K562 (cell line): ENCODE measurements at regions not wholly inside any gene's neighbourhood (a gene's known extent, or its start where the extent isn't known, plus 50 kb on each side); places are given as distances from the start of the nearest gene placed in this dataset.
A peak's percentile ranks its signal among the peaks of the same experiment; 100 is the strongest.

Source experiments
- ATAC-seq: fragments of 200-7000 bp; cut with Tn5 transposase; 3 replicates; pipeline ENCODE4 v1.9.1; 2020; ENCODE audit warnings: moderate library complexity
- BruUV-seq: library from RNA; stranded (reverse); fragments of 400-500 nt; replicated peaks from 2 replicates; lab custom pipeline; 2021; lab: Mats Ljungman, UMichigan
- CTCF ChIA-PET: fragments of 300-600 bp; formaldehyde crosslinking; extraction: SDS; loops from one replicate; lab custom pipeline; 2021; ENCODE audit warnings: low intra/inter-chr PET ratio; lab: Yijun Ruan, JAX
- POLR2A ChIA-PET: fragments of 300-600, 350-650 bp; sonication (Branson Sonifier 250); formaldehyde crosslinking; extraction: SDS; loops from one replicate; lab custom pipeline; 2021; ENCODE audit warnings: antibody characterized with exemption, inconsistent platforms; lab: Yijun Ruan, JAX
- DNase-seq, 4 experiments: peaks; one replicate each; pipeline versions ENCODE4 v3.0.0 to v3.0.0-alpha.2; 2011 to 2018; ENCODE audit warnings: low spot score in 3 of 4, mixed read lengths in 3 of 4; ENCODE audit errors: extremely low read depth in 1 of 4
- FAIRE-seq: peaks from 2 replicates; lab custom pipeline; 2011; peaks lifted over from hg19 to GRCh38; lab: Jason Lieb, UNC
- H2AFZ ChIP-seq: 2 replicates; pipeline ENCODE4 v1.6.0; 2011; ENCODE audit warnings: low read depth, low read length, control low read depth, inconsistent platforms
- H3K27ac ChIP-seq: fragments of 200-600 bp; 3 replicates; pipeline ENCODE4 v1.8.0; 2011; ENCODE audit warnings: low read depth, mild to moderate bottlenecking, control low read depth, inconsistent platforms, low read length, moderate library complexity, mixed read lengths; ENCODE audit errors: extremely low read depth
- H3K27me3 ChIP-seq, 2 experiments: fragments of 300-600 bp in 1 of 2; 2 replicates in 1 of 2; 3 replicates in 1 of 2; pipeline versions ENCODE4 v1.6.0 to v1.8.0; 2011; ENCODE audit warnings: inconsistent platforms in 2 of 2, low read length in 2 of 2, mild to moderate bottlenecking in 1 of 2, mixed read lengths in 1 of 2, moderate library complexity in 1 of 2; ENCODE audit not compliant: control insufficient read depth in 2 of 2, insufficient read depth in 2 of 2
- H3K36me3 ChIP-seq: fragments of 300-600 bp; 3 replicates; pipeline ENCODE4 v1.8.0; 2011; ENCODE audit warnings: mild to moderate bottlenecking, low read length, inconsistent platforms; ENCODE audit not compliant: control insufficient read depth, insufficient read depth
- H3K4me1 ChIP-seq, 2 experiments: fragments of 200-600 bp in 1 of 2; replicated peaks in 1 of 2; 2 replicates in 1 of 2; 3 replicates in 1 of 2; pipeline versions ENCODE4 v1.5.1 to v1.8.0; 2011; ENCODE audit warnings: inconsistent platforms in 2 of 2, low read length in 2 of 2, mild to moderate bottlenecking in 1 of 2, mixed read lengths in 1 of 2, moderate library complexity in 1 of 2; ENCODE audit not compliant: control insufficient read depth in 2 of 2, insufficient read depth in 2 of 2
- H3K4me2 ChIP-seq: 2 replicates; pipeline ENCODE4 v1.6.1; 2011; ENCODE audit warnings: low read length, control low read depth, inconsistent platforms, mixed read lengths; ENCODE audit not compliant: insufficient read depth
- H3K4me3 ChIP-seq: fragments of 200-600 bp; sonication (generic), shearing (Covaris generic); 2 replicates; pipeline ENCODE4 v1.5.1; 2016; ENCODE audit warnings: control low read depth, inconsistent platforms
- H3K79me2 ChIP-seq: fragments of 200-600 bp; 3 replicates; pipeline ENCODE4 v1.8.0; 2011; ENCODE audit warnings: low read length, inconsistent platforms; ENCODE audit not compliant: control insufficient read depth, insufficient read depth
- H3K9ac ChIP-seq, 2 experiments: 2 replicates each; pipeline versions ENCODE4 v1.6.0 to v1.6.1; 2011; ENCODE audit warnings: low read depth in 2 of 2, low read length in 2 of 2, control low read depth in 1 of 2, inconsistent platforms in 1 of 2, mild to moderate bottlenecking in 1 of 2, mixed read lengths in 1 of 2; ENCODE audit not compliant: insufficient read depth in 1 of 2
- H3K9me1 ChIP-seq: one replicate; pipeline ENCODE4 v1.6.0; 2011; ENCODE audit warnings: inconsistent platforms, mild to moderate bottlenecking, low read length, moderate library complexity; ENCODE audit not compliant: control insufficient read depth, insufficient read depth
- H3K9me3 ChIP-seq: replicated peaks from 2 replicates; pipeline ENCODE4 v1.5.1; 2011; ENCODE audit warnings: low read depth, low read length, inconsistent platforms; ENCODE audit not compliant: control insufficient read depth, insufficient read depth
- H4K20me1 ChIP-seq: replicated peaks from 2 replicates; pipeline ENCODE4 v1.6.1; 2011; ENCODE audit warnings: low read length, inconsistent platforms, mixed read lengths; ENCODE audit not compliant: control insufficient read depth, insufficient read depth
- ETV6 ChIP-seq, 3 experiments: fragments of 150-350 bp in 1 of 3; sonication (generic) in 1 of 3; formaldehyde crosslinking in 1 of 3; IDR thresholded peaks; 2 replicates each; pipeline versions ENCODE4 v1.6.1 to v1.8.0; 2014 to 2022; ENCODE audit warnings: borderline replicate concordance in 2 of 3, low read depth in 2 of 3, antibody characterized with exemption in 1 of 3, low read length in 1 of 3, mild to moderate bottlenecking in 1 of 3, missing genetic modification reagents in 1 of 3
- HOMEZ ChIP-seq: fragments of 250-450 bp; sonication (Bioruptor Pico); IDR thresholded peaks from 2 replicates; pipeline ENCODE4 v1.4.0; 2020; ENCODE audit warnings: mild to moderate bottlenecking, moderate library complexity
- ZNF316 ChIP-seq: fragments of 450-650 bp; IDR thresholded peaks from 2 replicates; pipeline ENCODE4 v1.6.1; 2016
- WGBS: fragments of 100-300 bp; shearing (Covaris generic); methylation state at CpG from one replicate; pipeline ENCODE4 v1.1.6; 2016; ENCODE audit warnings: low coverage, mixed read lengths; ENCODE audit not compliant: insufficient coverage; ENCODE audit errors: missing lambda C conversion rate; 5-methylcytosine and 5-hydroxymethylcytosine counted together
- in situ Hi-C: fragments of 300-500 bp; cut with MboI; formaldehyde crosslinking; loops from 4 replicates; pipeline ENCODE4 v1.15.0; 2018; ENCODE audit warnings: inconsistent platforms, mixed read lengths
- intact Hi-C: fragments of 100-400 bp; cut with micrococcal nuclease; formaldehyde crosslinking; loops from 2 replicates; pipeline ENCODE4 v1.14.2; 2022

- H3K4me2 ChIP-seq = no peak overlapping the region
- peaks cover 7 to 9% of the 10 kb centered on the region in 2 experiments for H3K27me3 ChIP-seq
- POLR2A ChIA-PET = interaction anchor here (0.6 kb wide), 1 partner anchor 775 kb away, joined by 3 read pairs; no protein-coding TSS in a partner anchor
- TF ChIP-seq ZNF316 = peak; percentile 25; the same call in 1 of the 2 replicates
- TF ChIP-seq ETV6 (IDR thresholded peaks at IDR 0.05; ENCODE audit: borderline replicate concordance in 1 of 2, low read depth in 2 of 2, low read length in 1 of 2) = no peak
- TF ChIP-seq ETV6 (CRISPR knock-in tag; IDR thresholded peaks at IDR 0.05; ENCODE audit: borderline replicate concordance) = no peak
- no peak for TF ChIP-seq HOMEZ (CRISPR knock-in tag)
- H3K27ac ChIP-seq = no peak overlapping the region
- no TSS peak for BruUV-seq
- H4K20me1 ChIP-seq = no peaks in the 10 kb centered on the region; the same call in 1 of the 2 replicates
- H3K4me3 ChIP-seq = no peak overlapping the region
- H3K4me1 ChIP-seq = no peaks in the 10 kb centered on the region
- FAIRE-seq (peak; percentile 26), DNase-seq (peak in 1 of 4 experiments; percentile 8), ATAC-seq (no peak)
- intact Hi-C loops (no loop called here), in situ Hi-C loops (no loop called here)
- H3K79me2 ChIP-seq = no peaks in the 10 kb centered on the region
- no peaks in the 10 kb centered on the region for H3K9me1 ChIP-seq
- CTCF ChIA-PET = no interaction called here
- WGBS = 2% methylated on average over 6 of the region's 6 CpGs
- H3K9me3 ChIP-seq = no peaks in the 10 kb centered on the region
- no peaks in the 10 kb centered on the region for H3K36me3 ChIP-seq
- H3K9ac ChIP-seq = no peak overlapping the region
- H2AFZ ChIP-seq = no peak overlapping the region
Measured at GRCh38 chr3:44099566-44100297, 142.0 kb upstream of the TOPAZ1 start.
